ENCODE measurements at regions not wholly inside any gene's neighbourhood (a gene's known extent, or its start where the extent isn't known, plus 50 kb on each side); places are given as distances from the start of the nearest gene placed in this dataset.

GRCh38 chr9:69955536-69956355, 87.9 kb upstream of the MAMDC2 start:
- peak; percentile 41 for ATAC-seq (ENCODE audit: poor library complexity)
- intact Hi-C loops (cut with DNase I) = no loop called here
- DNase-seq = no peak

DNA sequence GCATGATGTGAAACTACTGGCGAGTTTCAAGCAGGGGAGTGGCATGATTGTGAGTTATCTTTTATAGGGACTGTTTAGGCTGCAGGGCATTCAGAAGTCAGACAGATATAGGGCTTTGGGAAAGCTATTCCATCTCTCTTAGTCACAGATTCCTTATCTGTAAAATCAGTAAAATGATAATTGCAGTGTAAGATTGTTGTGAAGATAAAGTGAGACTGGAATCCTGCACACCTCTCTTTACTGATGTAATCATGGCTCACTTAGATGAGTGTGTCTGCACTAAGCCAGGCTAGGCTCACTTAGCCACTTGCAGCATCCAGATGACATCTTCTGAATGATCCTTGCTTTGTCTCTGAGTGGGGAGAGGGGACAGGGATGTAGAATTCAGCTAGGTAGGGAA, 81.8 kb upstream of the MAMDC2 start:
- DNase-seq (no peak), ATAC-seq (ENCODE audit: poor library complexity) (no peak)
- intact Hi-C loops (cut with DNase I) = no loop called here

GRCh38 chr9:69963803-69964202, 79.8 kb upstream of the MAMDC2 start:
- no peak for ATAC-seq (ENCODE audit: poor library complexity)
- intact Hi-C loops (cut with DNase I) = no loop called here
- no peak for DNase-seq

DNA sequence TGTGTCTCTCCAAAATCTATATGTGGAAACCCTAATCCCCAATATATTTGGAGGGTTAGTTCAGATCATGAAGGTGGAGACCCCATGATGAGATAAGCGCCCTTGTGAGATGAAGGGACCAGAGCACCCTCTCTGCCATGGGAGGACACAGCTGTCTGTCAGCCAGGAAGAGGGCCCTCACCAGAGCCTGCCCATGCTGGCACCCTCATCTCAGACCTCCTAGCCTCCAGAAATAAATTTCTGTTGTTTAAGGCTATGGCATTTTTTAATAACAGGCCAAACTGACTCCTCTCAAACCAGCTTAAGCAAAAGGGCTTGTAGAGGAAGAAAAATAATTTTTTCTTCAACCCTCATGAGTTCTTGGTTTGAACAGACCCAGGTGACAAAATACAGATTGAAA, 79.2 kb upstream of the MAMDC2 start:
- intact Hi-C loops (cut with DNase I) = no loop called here
- no peak for DNase-seq

DNA sequence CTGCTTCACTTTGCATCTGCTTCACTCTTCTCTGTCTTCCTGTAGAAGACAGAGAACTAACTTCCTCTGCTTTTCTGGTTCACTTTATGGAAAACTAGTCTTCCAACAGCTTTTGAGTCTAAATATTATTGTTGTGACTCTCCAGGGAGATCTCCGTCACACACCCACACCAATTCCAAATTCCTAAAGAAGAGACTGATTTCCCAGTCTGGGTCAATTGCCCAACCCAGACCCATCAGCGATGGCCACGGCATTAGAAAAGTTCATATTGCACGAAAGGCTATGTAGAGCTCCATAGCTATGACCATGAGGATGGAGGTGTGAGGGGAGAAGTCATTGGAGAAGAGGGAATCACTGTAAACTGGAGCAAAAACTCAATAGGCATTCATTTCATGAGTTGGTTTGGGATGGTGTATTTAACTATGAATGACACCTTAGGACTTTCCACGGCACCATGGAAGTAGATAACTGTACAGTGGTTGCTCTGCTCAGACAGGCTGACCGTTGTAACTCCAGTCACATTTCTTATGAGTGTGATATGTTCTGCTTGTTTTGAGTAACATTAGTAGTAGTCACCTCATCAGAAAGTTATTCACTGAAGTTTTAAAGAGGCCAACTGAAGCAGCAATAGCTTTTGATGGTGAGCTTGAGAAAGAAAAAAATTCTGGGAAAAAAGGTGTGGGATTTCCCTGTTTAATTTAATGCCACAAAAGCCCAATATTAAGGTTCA, 78.1 kb upstream of the MAMDC2 start:
- ATAC-seq (ENCODE audit: poor library complexity) = no peak
- intact Hi-C loops (cut with DNase I) = no loop called here

More for the DNA sequence above, 79.2 kb upstream of the MAMDC2 start:
- ATAC-seq (ENCODE audit: poor library complexity) = no peak

DNA sequence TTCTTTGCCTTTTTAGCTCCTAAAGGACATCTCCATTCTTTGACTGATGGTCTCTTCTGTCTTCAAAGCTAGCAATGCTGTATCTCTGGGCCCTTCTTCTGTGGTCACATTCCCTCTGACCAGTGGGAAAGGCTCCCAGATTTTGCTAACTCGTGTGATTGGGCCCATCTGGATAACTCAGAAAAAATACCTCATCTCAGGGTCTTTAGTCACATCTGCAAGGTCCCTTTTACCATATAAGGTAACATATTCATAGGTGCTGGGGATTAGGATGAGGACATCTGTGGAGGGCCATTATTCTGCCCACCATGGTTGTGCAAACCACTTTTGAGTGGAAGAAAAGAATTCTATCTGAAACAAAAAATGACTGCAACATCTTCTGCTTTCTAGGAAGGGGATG, 76.3 kb upstream of the MAMDC2 start:
- DNase-seq = no peak
- intact Hi-C loops (cut with DNase I) = no loop called here
- no peak for ATAC-seq (ENCODE audit: poor library complexity)

More for the DNA sequence above, 78.1 kb upstream of the MAMDC2 start:
- no peak for DNase-seq

DNA sequence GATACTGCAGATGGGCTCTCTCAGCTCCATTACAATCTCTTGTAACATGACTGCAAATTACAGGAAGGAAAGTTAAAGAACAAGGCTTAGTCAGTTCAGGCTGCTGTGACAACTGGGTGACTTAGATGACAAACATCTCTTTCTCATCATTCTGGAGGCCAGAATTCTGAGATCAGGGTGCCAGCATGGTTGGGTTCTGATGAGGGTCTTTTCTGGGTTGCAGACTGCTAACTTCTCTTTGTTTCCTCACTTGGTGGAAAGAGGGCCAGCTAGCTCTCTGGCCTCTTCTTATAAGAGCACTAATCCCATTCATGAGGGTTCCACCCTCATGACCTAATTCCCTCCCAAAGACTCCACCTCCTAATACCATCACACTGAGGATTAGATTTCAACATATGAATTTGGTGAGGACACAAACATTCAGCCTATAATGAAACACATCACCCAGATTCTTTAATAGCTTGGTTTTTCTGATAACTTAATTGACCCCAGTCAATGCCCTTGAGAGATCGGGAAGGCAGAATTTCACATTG, 73.6 kb upstream of the MAMDC2 start:
- ATAC-seq (ENCODE audit: poor library complexity) (no peak), DNase-seq (no peak)
- intact Hi-C loops (cut with DNase I) = loop anchor here (10.0 kb wide), 1 partner anchor 255 kb away; no protein-coding TSS in a partner anchor

- ATAC-seq (ENCODE audit: poor library complexity) (peak; percentile 83), DNase-seq (peak; percentile 86)
- intact Hi-C loops (cut with DNase I) = loop anchor here (1.0 to 10.0 kb wide), 2 partner anchors 139 to 253 kb away; no protein-coding TSS in a partner anchor
Measured at GRCh38 chr9:69971643-69972449, 71.8 kb upstream of the MAMDC2 start.

DNA sequence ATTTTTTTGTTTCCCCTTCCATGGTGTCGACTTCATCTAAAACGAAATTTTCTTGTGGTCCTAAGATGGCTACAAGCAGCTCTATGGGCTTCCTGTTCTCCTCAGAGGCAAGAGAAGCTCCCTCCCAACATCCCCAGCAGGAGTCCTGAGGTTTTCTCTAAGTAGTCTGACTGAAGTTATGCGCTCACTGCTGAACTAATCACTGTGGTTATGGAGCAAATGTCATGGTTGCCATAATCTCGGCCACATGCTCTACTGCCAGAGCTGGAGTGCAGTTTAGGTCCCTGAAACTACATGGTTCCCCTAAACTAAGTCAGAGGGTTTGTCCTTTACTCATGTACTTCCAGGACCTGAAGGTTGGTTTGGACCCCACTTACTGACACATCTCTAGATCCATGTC, 68.0 kb upstream of the MAMDC2 start:
- intact Hi-C loops (cut with DNase I) = loop anchor here (10.0 kb wide), 1 partner anchor 249 kb away; no protein-coding TSS in a partner anchor
- DNase-seq = no peak
- ATAC-seq (ENCODE audit: poor library complexity) = no peak

- peak; percentile 37 for ATAC-seq (ENCODE audit: poor library complexity)
- no peak for DNase-seq
- intact Hi-C loops (cut with DNase I) = loop anchor here (10.0 kb wide), 1 partner anchor 249 kb away; no protein-coding TSS in a partner anchor
Measured at GRCh38 chr9:69976152-69976551, 67.5 kb upstream of the MAMDC2 start.

GRCh38 chr9:69980041-69980440, 63.6 kb upstream of the MAMDC2 start:
- DNase-seq = no peak
- intact Hi-C loops (cut with DNase I) = no loop called here
- no peak for ATAC-seq (ENCODE audit: poor library complexity)

- intact Hi-C loops (cut with DNase I) = no loop called here
- ATAC-seq (ENCODE audit: poor library complexity) (no peak), DNase-seq (no peak)
Measured at GRCh38 chr9:69980591-69980990, 63.1 kb upstream of the MAMDC2 start.

- intact Hi-C loops (cut with DNase I) = no loop called here
- ATAC-seq (ENCODE audit: poor library complexity) = no peak
- no peak for DNase-seq
Measured at GRCh38 chr9:69981686-69982445, 61.8 kb upstream of the MAMDC2 start.

DNA sequence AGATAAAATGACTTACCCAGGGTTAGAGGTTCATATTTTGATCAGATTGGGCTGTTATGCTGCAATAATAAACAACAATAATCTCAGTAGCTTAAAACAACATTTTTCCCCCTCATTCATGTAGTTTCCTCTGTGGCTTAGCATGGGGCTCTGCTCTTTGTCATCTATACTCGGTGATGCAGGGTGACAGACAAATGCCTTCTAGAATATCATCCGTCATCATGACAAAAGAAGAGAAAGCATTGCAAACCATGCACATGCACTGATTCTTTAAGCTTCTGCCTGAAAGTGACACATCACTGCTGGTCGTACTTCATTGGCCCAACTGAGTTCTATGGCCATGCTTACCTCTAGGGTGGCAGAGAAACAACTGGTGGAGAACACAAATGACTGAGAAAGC, 58.8 kb upstream of the MAMDC2 start:
- DNase-seq (no peak), ATAC-seq (ENCODE audit: poor library complexity) (no peak)
- intact Hi-C loops (cut with DNase I) = no loop called here

- no peak for ATAC-seq (ENCODE audit: poor library complexity)
- DNase-seq = no peak
- intact Hi-C loops (cut with DNase I) = no loop called here
Measured at GRCh38 chr9:69985971-69986370, 57.7 kb upstream of the MAMDC2 start.

DNA sequence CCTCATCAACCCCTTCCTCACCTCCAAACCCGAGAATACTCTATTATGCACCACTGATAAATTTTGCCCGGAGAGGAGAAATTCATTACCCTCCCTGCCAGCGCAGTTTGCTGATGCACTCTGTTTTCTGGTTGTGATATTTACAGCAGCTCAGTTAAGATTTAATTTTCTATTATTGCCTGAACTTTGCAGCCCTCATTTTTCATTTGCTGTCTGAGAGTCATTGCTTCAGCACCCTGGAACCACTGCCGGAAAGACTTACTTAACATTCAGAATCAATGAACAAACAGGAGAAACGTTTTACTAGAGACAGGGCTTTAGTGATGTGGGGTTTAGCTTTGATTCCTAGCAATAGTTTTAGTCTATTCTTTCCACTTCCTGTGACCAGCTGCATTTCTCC, 56.7 kb upstream of the MAMDC2 start:
- no peak for DNase-seq
- intact Hi-C loops (cut with DNase I) = no loop called here
- ATAC-seq (ENCODE audit: poor library complexity) = no peak

GRCh38 chr9:69987457-69987856, 56.2 kb upstream of the MAMDC2 start:
- ATAC-seq (ENCODE audit: poor library complexity) (no peak), DNase-seq (no peak)
- intact Hi-C loops (cut with DNase I) = no loop called here

GRCh38 chr9:69993110-69993509, 50.5 kb upstream of the MAMDC2 start:
- intact Hi-C loops (cut with DNase I) = loop anchor here (10.0 kb wide), 1 partner anchor 52 kb away; the partner anchor contains the start of gene MAMDC2
- DNase-seq = no peak
- ATAC-seq (ENCODE audit: poor library complexity) = no peak
